ENCODE measurements at regions not wholly inside any gene's neighbourhood (a gene's known extent, or its start where the extent isn't known, plus 50 kb on each side); places are given as distances from the start of the nearest gene placed in this dataset.

DNA sequence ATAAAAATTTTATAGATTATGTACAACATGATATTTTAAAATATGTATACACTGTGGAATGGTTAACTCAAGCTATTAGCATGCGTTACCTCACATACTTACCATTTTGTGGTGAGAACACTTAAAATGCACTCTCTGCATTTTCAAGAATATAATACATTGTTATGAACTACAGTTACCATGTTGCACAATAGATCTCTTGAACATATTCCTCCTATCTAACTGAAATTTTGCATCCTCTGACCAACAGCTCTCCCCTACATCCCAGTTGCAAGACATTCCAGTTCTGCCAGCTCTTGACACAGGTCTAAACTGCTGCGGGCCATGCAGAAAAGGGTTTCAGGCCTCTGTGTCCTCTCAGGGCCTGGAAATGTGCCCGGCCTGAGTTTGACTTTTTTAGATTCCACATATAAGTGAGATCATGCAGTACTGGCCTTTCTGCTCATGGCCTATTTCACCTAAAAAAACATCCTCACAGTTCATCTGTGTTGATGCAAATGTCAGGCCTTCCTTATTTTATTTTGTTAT, 113.7 kb downstream of the CDCA7 start:
- TF ChIP-seq IRF2 (CRISPR knock-in tag; IDR thresholded peaks at IDR 0.05; ENCODE audit: borderline replicate concordance, low read depth) (no peak), SP1 (CRISPR knock-in tag; conservative IDR thresholded peaks at IDR 0.05) (no peak), NR3C1 (CRISPR knock-in tag; conservative IDR thresholded peaks at IDR 0.05; ENCODE audit: low read depth) (no peak), STAT6 (CRISPR knock-in tag; conservative IDR thresholded peaks at IDR 0.05; ENCODE audit: low read depth) (no peak), AFF4 (CRISPR knock-in tag; IDR thresholded peaks at IDR 0.05; ENCODE audit: borderline replicate concordance) (no peak), NR1H2 (CRISPR knock-in tag; IDR thresholded peaks at IDR 0.05) (no peak), ZNF423 (CRISPR knock-in tag; IDR thresholded peaks at IDR 0.05) (no peak), GABPB1 (CRISPR knock-in tag; IDR thresholded peaks at IDR 0.05) (no peak)
- TF ChIP-seq, protein P1, sequence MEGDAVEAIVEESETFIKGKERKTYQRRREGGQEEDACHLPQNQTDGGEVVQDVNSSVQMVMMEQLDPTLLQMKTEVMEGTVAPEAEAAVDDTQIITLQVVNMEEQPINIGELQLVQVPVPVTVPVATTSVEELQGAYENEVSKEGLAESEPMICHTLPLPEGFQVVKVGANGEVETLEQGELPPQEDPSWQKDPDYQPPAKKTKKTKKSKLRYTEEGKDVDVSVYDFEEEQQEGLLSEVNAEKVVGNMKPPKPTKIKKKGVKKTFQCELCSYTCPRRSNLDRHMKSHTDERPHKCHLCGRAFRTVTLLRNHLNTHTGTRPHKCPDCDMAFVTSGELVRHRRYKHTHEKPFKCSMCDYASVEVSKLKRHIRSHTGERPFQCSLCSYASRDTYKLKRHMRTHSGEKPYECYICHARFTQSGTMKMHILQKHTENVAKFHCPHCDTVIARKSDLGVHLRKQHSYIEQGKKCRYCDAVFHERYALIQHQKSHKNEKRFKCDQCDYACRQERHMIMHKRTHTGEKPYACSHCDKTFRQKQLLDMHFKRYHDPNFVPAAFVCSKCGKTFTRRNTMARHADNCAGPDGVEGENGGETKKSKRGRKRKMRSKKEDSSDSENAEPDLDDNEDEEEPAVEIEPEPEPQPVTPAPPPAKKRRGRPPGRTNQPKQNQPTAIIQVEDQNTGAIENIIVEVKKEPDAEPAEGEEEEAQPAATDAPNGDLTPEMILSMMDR (IDR thresholded peaks at IDR 0.05) = no peak
- TF ChIP-seq, protein P2, sequence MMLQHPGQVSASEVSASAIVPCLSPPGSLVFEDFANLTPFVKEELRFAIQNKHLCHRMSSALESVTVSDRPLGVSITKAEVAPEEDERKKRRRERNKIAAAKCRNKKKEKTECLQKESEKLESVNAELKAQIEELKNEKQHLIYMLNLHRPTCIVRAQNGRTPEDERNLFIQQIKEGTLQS (CRISPR knock-in tag; conservative IDR thresholded peaks at IDR 0.05) = no peak

Measured in WTC11 (cell line).